ENCODE measurements at regions not wholly inside any gene's neighbourhood (a gene's known extent, or its start where the extent isn't known, plus 50 kb on each side); places are given as distances from the start of the nearest gene placed in this dataset.

- TF ChIP-seq, protein P1, sequence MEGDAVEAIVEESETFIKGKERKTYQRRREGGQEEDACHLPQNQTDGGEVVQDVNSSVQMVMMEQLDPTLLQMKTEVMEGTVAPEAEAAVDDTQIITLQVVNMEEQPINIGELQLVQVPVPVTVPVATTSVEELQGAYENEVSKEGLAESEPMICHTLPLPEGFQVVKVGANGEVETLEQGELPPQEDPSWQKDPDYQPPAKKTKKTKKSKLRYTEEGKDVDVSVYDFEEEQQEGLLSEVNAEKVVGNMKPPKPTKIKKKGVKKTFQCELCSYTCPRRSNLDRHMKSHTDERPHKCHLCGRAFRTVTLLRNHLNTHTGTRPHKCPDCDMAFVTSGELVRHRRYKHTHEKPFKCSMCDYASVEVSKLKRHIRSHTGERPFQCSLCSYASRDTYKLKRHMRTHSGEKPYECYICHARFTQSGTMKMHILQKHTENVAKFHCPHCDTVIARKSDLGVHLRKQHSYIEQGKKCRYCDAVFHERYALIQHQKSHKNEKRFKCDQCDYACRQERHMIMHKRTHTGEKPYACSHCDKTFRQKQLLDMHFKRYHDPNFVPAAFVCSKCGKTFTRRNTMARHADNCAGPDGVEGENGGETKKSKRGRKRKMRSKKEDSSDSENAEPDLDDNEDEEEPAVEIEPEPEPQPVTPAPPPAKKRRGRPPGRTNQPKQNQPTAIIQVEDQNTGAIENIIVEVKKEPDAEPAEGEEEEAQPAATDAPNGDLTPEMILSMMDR (IDR thresholded peaks at IDR 0.05; ENCODE audit: low read depth, low read length): no peak
- DNase-seq (ENCODE audit: extremely low read depth, low read depth): no peak
These were observed 218.5 kb upstream of the CMC1 start for GRCh38 chr3:28022916-28023315.

- TF ChIP-seq, protein P1 (IDR thresholded peaks at IDR 0.05; ENCODE audit: low read depth, low read length): no peak
- no peak for DNase-seq (ENCODE audit: extremely low read depth, low read depth)
These were observed 212.9 kb upstream of the CMC1 start for GRCh38 chr3:28028554-28028953.

DNA sequence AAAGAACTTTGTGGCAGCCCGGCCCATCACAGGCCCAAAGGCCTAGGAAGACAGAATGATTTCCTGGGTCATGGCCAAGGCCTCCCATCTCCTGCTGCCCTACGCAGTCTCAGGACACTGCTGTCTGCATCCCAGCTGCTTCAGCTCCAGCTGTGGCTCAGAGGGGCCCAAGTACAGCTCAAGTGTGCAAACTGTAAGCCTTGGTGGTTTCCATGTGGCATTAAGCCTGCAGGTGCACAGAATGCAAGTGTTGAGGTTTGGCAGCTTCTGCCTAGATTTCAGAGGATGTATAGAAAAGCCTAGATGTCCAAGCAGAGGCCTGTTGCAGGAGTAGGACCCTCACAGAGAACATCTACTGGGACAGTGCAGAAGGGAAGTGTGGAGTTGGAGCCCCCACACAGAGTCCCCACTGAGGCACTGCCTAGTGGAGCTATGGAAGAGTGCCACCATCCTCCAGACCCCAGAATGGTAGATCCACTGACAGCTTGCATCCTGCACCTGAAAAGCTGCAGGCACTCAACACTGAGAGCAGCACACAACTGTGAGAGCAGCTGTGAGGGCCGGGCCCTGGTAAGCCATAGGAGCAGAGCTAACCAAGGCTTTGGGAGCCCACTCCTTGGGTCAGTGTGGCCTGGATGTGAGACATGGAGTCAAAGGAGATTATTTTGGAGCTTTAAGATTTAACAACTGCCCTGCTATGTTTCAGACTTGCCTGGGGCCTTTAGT is 208.2 kb upstream of the CMC1 start:
- no peak for DNase-seq (ENCODE audit: extremely low read depth, low read depth)
- TF ChIP-seq, protein P1 (IDR thresholded peaks at IDR 0.05; ENCODE audit: low read depth, low read length): no peak

- TF ChIP-seq, protein P1 (IDR thresholded peaks at IDR 0.05; ENCODE audit: low read depth, low read length): no peak
These were observed 204.5 kb upstream of the CMC1 start for GRCh38 chr3:28036599-28037575.

GRCh38 chr3:28039234-28039633 is 202.2 kb upstream of the CMC1 start:
- no peak for DNase-seq (ENCODE audit: extremely low read depth, low read depth)
- TF ChIP-seq, protein P1 (IDR thresholded peaks at IDR 0.05; ENCODE audit: low read depth, low read length): no peak

More at GRCh38 chr3:28036599-28037575, 204.5 kb upstream of the CMC1 start:
- no peak for DNase-seq (ENCODE audit: extremely low read depth, low read depth)

GRCh38 chr3:28039829-28040228 is 201.6 kb upstream of the CMC1 start:
- TF ChIP-seq, protein P1 (IDR thresholded peaks at IDR 0.05; ENCODE audit: low read depth, low read length): no peak
- DNase-seq (ENCODE audit: extremely low read depth, low read depth): no peak

All from AG09319 (cell line).